Liver (tissue), 8 donors: ENCODE measurements at regions not wholly inside any gene's neighbourhood (a gene's known extent, or its start where the extent isn't known, plus 50 kb on each side); places are given as distances from the start of the nearest gene placed in this dataset.

Experiments
- DNase-seq: peaks from one replicate; pipeline ENCODE4 v3.0.0-alpha.2; 2017; ENCODE audit warnings: low spot score
- H3K27ac ChIP-seq, 2 donors: one replicate each; pipeline ENCODE4 v1.7.0; 2013; ENCODE audit warnings: inconsistent platforms in 2 of 2, low read length in 2 of 2, control low read depth in 1 of 2, low read depth in 1 of 2, mild to moderate bottlenecking in 1 of 2
- H3K27me3 ChIP-seq, 4 donors: one replicate each; pipeline versions ENCODE4 v1.6.1 to v1.7.0; 2013; ENCODE audit warnings: low read length in 3 of 4, inconsistent platforms in 1 of 4, mild to moderate bottlenecking in 1 of 4, moderate library complexity in 1 of 4; ENCODE audit not compliant: control insufficient read depth in 4 of 4, insufficient read depth in 4 of 4
- H3K36me3 ChIP-seq, 4 donors: one replicate each; pipeline versions ENCODE4 v1.6.1 to v1.7.0; 2013; ENCODE audit warnings: low read length in 3 of 4, mild to moderate bottlenecking in 3 of 4, low read depth in 1 of 4, moderate library complexity in 1 of 4; ENCODE audit not compliant: control insufficient read depth in 4 of 4, insufficient read depth in 3 of 4
- H3K4me1 ChIP-seq, 4 donors: one replicate each; pipeline versions ENCODE4 v1.6.1 to v1.7.0; 2013; ENCODE audit warnings: low read length in 3 of 4, mild to moderate bottlenecking in 3 of 4, moderate library complexity in 1 of 4; ENCODE audit not compliant: control insufficient read depth in 4 of 4, insufficient read depth in 4 of 4
- H3K4me3 ChIP-seq, 3 donors: one replicate each; pipeline versions ENCODE4 v1.6.1 to v1.7.0; 2013; ENCODE audit warnings: low read length in 3 of 3, control low read depth in 1 of 3, low read depth in 1 of 3, mild to moderate bottlenecking in 1 of 3
- H3K9ac ChIP-seq, 2 donors: one replicate each; pipeline ENCODE4 v1.7.0; 2013; ENCODE audit warnings: low read length in 2 of 2, mild to moderate bottlenecking in 2 of 2, moderate library complexity in 2 of 2, control low read depth in 1 of 2, low read depth in 1 of 2
- H3K9me3 ChIP-seq, 4 donors: one replicate each; pipeline versions ENCODE4 v1.6.1 to v1.7.0; 2013; ENCODE audit warnings: low read length in 3 of 4; ENCODE audit not compliant: control insufficient read depth in 4 of 4
- ATF3 ChIP-seq: IDR thresholded peaks from 2 replicates; pipeline ENCODE4 v1.6.1; 2016; ENCODE audit warnings: antibody characterized with exemption
- CTCF ChIP-seq: fragments of 150-350 bp; IDR thresholded peaks from 2 replicates; pipeline ENCODE4 v1.5.1; 2017; ENCODE audit warnings: improper control_type of control experiment, low read depth, low read length; ENCODE audit not compliant: missing input control
- EGR1 ChIP-seq, 2 donors: IDR thresholded peaks; 2 replicates each; pipeline ENCODE4 v1.6.1; 2016 to 2018; ENCODE audit warnings: antibody characterized with exemption in 2 of 2, low read depth in 2 of 2
- FOXA1 ChIP-seq: IDR thresholded peaks from 2 replicates; pipeline ENCODE4 v1.6.1; 2016; ENCODE audit warnings: antibody characterized with exemption
- FOXA2 ChIP-seq: IDR thresholded peaks from 2 replicates; pipeline ENCODE4 v1.6.1; 2016; ENCODE audit warnings: antibody characterized with exemption
- GABPA ChIP-seq, 2 donors: IDR thresholded peaks in 1 of 2; conservative IDR thresholded peaks in 1 of 2; 2 replicates each; pipeline ENCODE4 v1.6.1; 2016; ENCODE audit warnings: antibody characterized with exemption in 2 of 2, mild to moderate bottlenecking in 1 of 2, moderate library complexity in 1 of 2
- HNF4A ChIP-seq, 2 donors: conservative IDR thresholded peaks; 2 replicates each; pipeline ENCODE4 v1.6.1; 2016; ENCODE audit warnings: antibody characterized with exemption in 2 of 2, mild to moderate bottlenecking in 2 of 2
- HNF4G ChIP-seq: IDR thresholded peaks from 2 replicates; pipeline ENCODE4 v1.6.1; 2016; ENCODE audit warnings: antibody characterized with exemption
- JUND ChIP-seq, 2 donors: IDR thresholded peaks; 2 replicates each; pipeline ENCODE4 v1.6.1; 2016; ENCODE audit warnings: antibody characterized with exemption in 2 of 2
- MAX ChIP-seq: IDR thresholded peaks from 2 replicates; pipeline ENCODE4 v1.6.1; 2016; ENCODE audit warnings: antibody characterized with exemption
- NR2F2 ChIP-seq: IDR thresholded peaks from 2 replicates; pipeline ENCODE4 v1.6.1; 2016; ENCODE audit warnings: antibody characterized with exemption
- RAD21 ChIP-seq, 2 donors: IDR thresholded peaks; 2 replicates each; pipeline ENCODE4 v1.6.1; 2016; ENCODE audit warnings: antibody characterized with exemption in 2 of 2, mild to moderate bottlenecking in 2 of 2
- REST ChIP-seq: IDR thresholded peaks from 2 replicates; pipeline ENCODE4 v1.6.1; 2016; ENCODE audit warnings: antibody characterized with exemption, mild to moderate bottlenecking
- RXRA ChIP-seq, 2 donors: IDR thresholded peaks; 2 replicates each; pipeline ENCODE4 v1.6.1; 2017 to 2018; ENCODE audit warnings: antibody characterized with exemption in 2 of 2, mild to moderate bottlenecking in 1 of 2
- SP1 ChIP-seq: IDR thresholded peaks from 2 replicates; pipeline ENCODE4 v1.6.1; 2018; ENCODE audit warnings: antibody characterized with exemption, mild to moderate bottlenecking
- TAF1 ChIP-seq: conservative IDR thresholded peaks from 2 replicates; pipeline ENCODE4 v1.6.1; 2016; ENCODE audit warnings: antibody characterized with exemption, mild to moderate bottlenecking
- YY1 ChIP-seq: IDR thresholded peaks from 2 replicates; pipeline ENCODE4 v1.6.1; 2016; ENCODE audit warnings: antibody characterized with exemption, mild to moderate bottlenecking
- ZBTB33 ChIP-seq: IDR thresholded peaks from 2 replicates; pipeline ENCODE4 v1.6.1; 2016; ENCODE audit warnings: antibody characterized with exemption
- WGBS: extraction: QIAGEN DNeasy Blood & Tissue Kit; methylation state at CpG from one replicate; pipeline ENCODE4 v1.1.7; 2013; 5-methylcytosine and 5-hydroxymethylcytosine counted together
- donor health status: healthy.
- donor health status: healthy.
- donor health status: healthy.
- donor health status: healthy.
- donor health status: healthy.

GRCh38 chr3:41126472-41126871, 72.8 kb upstream of the CTNNB1 start:
- Histone ChIP-seq H3K36me3 (no peaks in the 10 kb centered on the region), H3K4me1 (no peaks in the 10 kb centered on the region), H3K27ac (no peak overlapping the region), H3K4me3 (no peak overlapping the region), H3K9me3 (peaks cover 0 to 12% (median 4%) of the 10 kb centered on the region in 4 donors), H3K9ac (no peak overlapping the region), H3K27me3 (no peaks in the 10 kb centered on the region)
- no peak for DNase-seq
- no peak for TF ChIP-seq CTCF
- no peak for TF ChIP-seq RXRA (IDR thresholded peaks at IDR 0.05)
- no peak for TF ChIP-seq JUND (IDR thresholded peaks at IDR 0.05)
- TF ChIP-seq EGR1 (IDR thresholded peaks at IDR 0.05; ENCODE audit: low read depth in 2 of 2) = no peak
- no peak for TF ChIP-seq TAF1
- no peak for TF ChIP-seq MAX
- TF ChIP-seq ZBTB33 = no peak
- no peak for TF ChIP-seq RAD21 (IDR thresholded peaks at IDR 0.05)
- no peak for TF ChIP-seq FOXA2
- no peak for TF ChIP-seq GABPA (IDR thresholded peaks at IDR 0.05 in 1 of 2, conservative IDR thresholded peaks at IDR 0.05 in 1 of 2)
- TF ChIP-seq HNF4A (conservative IDR thresholded peaks at IDR 0.05) = no peak
- TF ChIP-seq YY1 = no peak
- TF ChIP-seq FOXA1 = no peak
- TF ChIP-seq REST = no peak
- no peak for TF ChIP-seq SP1
- no peak for TF ChIP-seq HNF4G
- no peak for TF ChIP-seq ATF3
- TF ChIP-seq NR2F2 = no peak
- 92% methylated on average over 4 of the region's 4 CpGs for whole genome bisulfite sequencing
